Activated CD8-positive, alpha-beta memory T cell treated with anti-CD3 and anti-CD28 coated beads, Interleukin-2, amount 10 ng/mL, durations not matched to agents 7 days and 5 days (primary cell): ENCODE measurements at regions not wholly inside any gene's neighbourhood (a gene's known extent, or its start where the extent isn't known, plus 50 kb on each side); places are given as distances from the start of the nearest gene placed in this dataset.

ENCODE experiments used
- ATAC-seq: fragments of 150-1000 bp; cut with Tn5 transposase; one replicate; pipeline ENCODE4 v1.10.0; 2021; ENCODE audit warnings: moderate library complexity
- CTCF ChIA-PET: fragments of 350-600 bp; sonication (Branson Sonifier 250); formaldehyde crosslinking; loops from one replicate; lab custom pipeline; 2021; ENCODE audit warnings: antibody characterized with exemption; lab: Charles Lee
- DNase-seq: peaks from one replicate; pipeline ENCODE4 v3.0.0-alpha.2; 2020
- H3K27ac Mint-ChIP-seq: one replicate; pipeline ENCODE4 v1.8.0; 2021; ENCODE audit warnings: mild to moderate bottlenecking, mixed read lengths
- H3K27me3 Mint-ChIP-seq: one replicate; pipeline ENCODE4 v1.8.0; 2021; ENCODE audit warnings: mixed read lengths
- H3K36me3 Mint-ChIP-seq: one replicate; pipeline ENCODE4 v1.8.0; 2021; ENCODE audit warnings: mild to moderate bottlenecking, mixed read lengths
- H3K4me1 Mint-ChIP-seq: one replicate; pipeline ENCODE4 v1.8.0; 2021; ENCODE audit warnings: mixed read lengths
- H3K4me3 Mint-ChIP-seq: one replicate; pipeline ENCODE4 v1.8.0; 2021; ENCODE audit warnings: mild to moderate bottlenecking, moderate library complexity, mixed read lengths
- H3K9me3 Mint-ChIP-seq: one replicate; pipeline ENCODE4 v1.8.0; 2022; ENCODE audit warnings: low read depth, mixed read lengths

DNA sequence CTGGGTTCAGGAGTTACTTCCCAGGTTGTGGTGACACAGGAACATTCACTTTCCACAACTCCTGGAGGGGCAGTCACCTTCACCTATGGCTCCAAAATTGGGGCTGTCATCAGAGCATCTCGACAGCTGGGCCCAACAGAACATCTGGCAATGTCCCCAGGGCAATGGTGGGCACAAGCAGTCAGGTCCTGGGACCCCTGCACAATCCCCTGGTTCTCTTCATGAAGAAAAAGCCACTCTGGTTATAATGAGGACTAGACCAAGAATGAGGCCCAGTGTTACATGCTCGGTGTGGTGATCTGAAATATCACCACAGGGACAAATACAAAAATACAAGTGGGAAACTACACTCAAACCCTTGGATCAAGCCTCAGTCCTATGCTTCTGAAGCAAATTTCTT, 89.0 kb upstream of the VPREB1 start:
- ATAC-seq, result no peak

GRCh38 chr22:22155146-22155545, 89.4 kb upstream of the VPREB1 start:
- CTCF ChIA-PET, result interaction anchor here (0.9 to 1.2 kb wide), 4 partner anchors 10 to 52 kb away, joined by 3 read pairs; no protein-coding TSS in a partner anchor
- Mint-ChIP-seq H3K9me3 (no peaks in the 10 kb centered on the region), H3K27me3 (peaks cover 33% of the 10 kb centered on the region), H3K4me1 (peaks cover 5% of the 10 kb centered on the region), H3K36me3 (no peaks in the 10 kb centered on the region), H3K27ac (no peak overlapping the region), H3K4me3 (no peak overlapping the region)
- no peak for ATAC-seq
- DNase-seq, result no peak

More for the DNA sequence above, 89.0 kb upstream of the VPREB1 start:
- H3K4me1 Mint-ChIP-seq, result peaks cover 5% of the 10 kb centered on the region
- CTCF ChIA-PET, result interaction anchor here (0.9 kb wide), 1 partner anchor 9 kb away, joined by 3 read pairs; no protein-coding TSS in a partner anchor
- H3K36me3 Mint-ChIP-seq, result no peaks in the 10 kb centered on the region
- no peak for DNase-seq
- H3K27me3 Mint-ChIP-seq, result peaks cover 28% of the 10 kb centered on the region
- H3K9me3 Mint-ChIP-seq, result no peaks in the 10 kb centered on the region
- no peak overlapping the region for H3K27ac Mint-ChIP-seq
- H3K4me3 Mint-ChIP-seq, result no peak overlapping the region

- H3K9me3 Mint-ChIP-seq, result no peaks in the 10 kb centered on the region
Measured at GRCh38 chr22:22154040-22154439, 90.5 kb upstream of the VPREB1 start.

GRCh38 chr22:22151308-22151707, 93.3 kb upstream of the VPREB1 start:
- Mint-ChIP-seq H3K27me3 (peaks cover 56% of the 10 kb centered on the region), H3K4me1 (no peaks in the 10 kb centered on the region), H3K36me3 (no peaks in the 10 kb centered on the region), H3K27ac (no peak overlapping the region), H3K9me3 (no peaks in the 10 kb centered on the region), H3K4me3 (no peak overlapping the region)
- CTCF ChIA-PET, result no interaction called here
- no peak for ATAC-seq
- no peak for DNase-seq

More at GRCh38 chr22:22154040-22154439, 90.5 kb upstream of the VPREB1 start:
- Mint-ChIP-seq H3K27ac (no peak overlapping the region), H3K27me3 (peaks cover 36% of the 10 kb centered on the region), H3K36me3 (no peaks in the 10 kb centered on the region), H3K4me1 (peaks cover 5% of the 10 kb centered on the region), H3K4me3 (no peak overlapping the region)
- ATAC-seq, result no peak
- no peak for DNase-seq
- CTCF ChIA-PET, result interaction anchor here (1.0 to 1.3 kb wide), 3 partner anchors 15 to 54 kb away, joined by 3 read pairs; no protein-coding TSS in a partner anchor

- ATAC-seq (no peak), DNase-seq (no peak)
- Mint-ChIP-seq H3K27me3 (peaks cover 57% of the 10 kb centered on the region), H3K9me3 (no peaks in the 10 kb centered on the region), H3K4me3 (no peak overlapping the region), H3K4me1 (no peaks in the 10 kb centered on the region), H3K27ac (no peak overlapping the region), H3K36me3 (no peaks in the 10 kb centered on the region)
- CTCF ChIA-PET, result no interaction called here
Measured at GRCh38 chr22:22150457-22150856, 94.1 kb upstream of the VPREB1 start.

DNA sequence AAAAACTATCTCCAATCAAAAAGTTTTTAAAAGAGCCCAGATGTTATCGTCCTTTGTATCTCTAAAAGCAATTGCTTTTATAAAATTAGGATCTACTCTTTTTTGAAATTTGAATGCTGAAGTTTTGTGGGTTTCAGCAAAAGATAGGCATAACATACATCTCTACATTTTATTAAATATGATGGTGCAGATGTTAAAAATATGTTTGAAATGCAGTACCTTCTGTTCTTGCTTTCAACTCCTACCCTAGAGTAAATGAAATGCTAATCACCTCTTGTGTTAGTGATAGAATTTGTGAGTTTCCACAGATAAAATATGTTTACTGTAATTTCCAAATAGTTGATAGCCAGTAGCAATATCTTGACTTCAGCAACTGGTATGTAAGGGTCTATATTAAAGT, 95.7 kb upstream of the VPREB1 start:
- DNase-seq, result no peak
- Mint-ChIP-seq H3K36me3 (no peaks in the 10 kb centered on the region), H3K4me1 (no peaks in the 10 kb centered on the region), H3K27ac (no peak overlapping the region), H3K27me3 (peaks cover 64% of the 10 kb centered on the region), H3K9me3 (no peaks in the 10 kb centered on the region), H3K4me3 (no peak overlapping the region)
- ATAC-seq, result no peak
- CTCF ChIA-PET, result no interaction called here

- peaks cover 75% of the 10 kb centered on the region for H3K27me3 Mint-ChIP-seq
- H3K27ac Mint-ChIP-seq, result no peak overlapping the region
- no peaks in the 10 kb centered on the region for H3K9me3 Mint-ChIP-seq
- H3K4me1 Mint-ChIP-seq, result no peaks in the 10 kb centered on the region
- CTCF ChIA-PET, result interaction anchor here (1.5 kb wide), 1 partner anchor 9 kb away, joined by 6 read pairs; no protein-coding TSS in a partner anchor
- DNase-seq, result no peak
- ATAC-seq, result no peak
- H3K4me3 Mint-ChIP-seq, result no peak overlapping the region
- H3K36me3 Mint-ChIP-seq, result no peaks in the 10 kb centered on the region
Measured at GRCh38 chr22:22144858-22145257, 99.7 kb upstream of the VPREB1 start.

GRCh38 chr22:22143448-22143847, 101.1 kb upstream of the VPREB1 start:
- Mint-ChIP-seq H3K4me1 (no peaks in the 10 kb centered on the region), H3K9me3 (no peaks in the 10 kb centered on the region), H3K36me3 (no peaks in the 10 kb centered on the region), H3K4me3 (no peak overlapping the region), H3K27ac (no peak overlapping the region), H3K27me3 (peaks cover 76% of the 10 kb centered on the region)
- DNase-seq, result no peak
- CTCF ChIA-PET, result interaction anchor here (1.0 to 1.6 kb wide), 4 partner anchors 11 to 43 kb away, joined by 3 read pairs; no protein-coding TSS in a partner anchor
- no peak for ATAC-seq

DNA sequence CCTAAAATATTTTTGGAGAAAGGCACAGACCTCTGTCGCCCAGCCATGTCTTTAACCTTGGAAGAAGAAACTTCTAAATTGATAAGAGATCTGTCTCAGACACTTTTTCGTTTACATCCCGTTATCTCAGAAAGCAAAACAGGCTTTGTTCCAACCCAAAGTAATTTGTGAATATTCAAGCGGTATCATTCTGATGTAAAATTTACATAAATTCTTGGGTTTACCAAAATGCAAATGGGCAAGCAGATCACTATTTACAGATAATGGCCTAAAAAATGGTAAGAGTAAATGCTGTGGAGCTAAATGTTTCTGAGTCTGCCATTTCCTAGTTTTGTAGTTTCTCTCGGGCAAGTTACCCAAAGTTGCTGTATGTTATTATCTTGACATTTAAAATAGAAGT, 101.9 kb upstream of the VPREB1 start:
- no peak overlapping the region for H3K27ac Mint-ChIP-seq
- CTCF ChIA-PET, result interaction anchor here (1.0 to 1.6 kb wide), 5 partner anchors 12 to 42 kb away, joined by 3 to 6 read pairs (median 3); no protein-coding TSS in a partner anchor
- no peaks in the 10 kb centered on the region for H3K4me1 Mint-ChIP-seq
- ATAC-seq, result no peak
- H3K27me3 Mint-ChIP-seq, result peaks cover 74% of the 10 kb centered on the region
- no peak overlapping the region for H3K4me3 Mint-ChIP-seq
- H3K9me3 Mint-ChIP-seq, result no peaks in the 10 kb centered on the region
- no peak for DNase-seq
- no peaks in the 10 kb centered on the region for H3K36me3 Mint-ChIP-seq

- CTCF ChIA-PET, result interaction anchor here (1.0 to 1.4 kb wide), 3 partner anchors 31 to 42 kb away, joined by 3 to 6 read pairs (median 3); no protein-coding TSS in a partner anchor
- Mint-ChIP-seq H3K4me1 (no peaks in the 10 kb centered on the region), H3K9me3 (no peaks in the 10 kb centered on the region), H3K27me3 (peaks cover 69% of the 10 kb centered on the region), H3K27ac (no peak overlapping the region), H3K4me3 (no peak overlapping the region), H3K36me3 (no peaks in the 10 kb centered on the region)
- DNase-seq, result no peak
- ATAC-seq, result no peak
Measured at GRCh38 chr22:22141771-22142591, 102.6 kb upstream of the VPREB1 start.

DNA sequence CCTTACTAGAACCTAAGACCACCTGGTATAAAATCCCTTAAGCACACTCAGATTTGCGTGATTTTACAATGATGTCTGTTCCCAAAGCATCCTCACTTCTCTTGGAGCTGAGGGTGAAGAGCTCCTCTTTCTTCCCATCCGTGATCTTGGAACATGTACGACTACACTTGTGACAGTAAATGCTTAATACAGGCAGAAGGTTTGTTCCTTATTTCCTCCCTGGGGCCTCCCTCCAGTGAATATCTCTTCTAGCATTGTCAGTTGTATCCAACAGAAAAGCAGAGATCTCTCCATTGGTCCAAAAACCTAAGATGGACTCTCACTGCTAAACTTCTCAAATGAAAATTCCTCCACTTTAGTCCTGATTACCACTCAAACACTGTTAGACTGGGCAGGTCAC, 103.6 kb upstream of the VPREB1 start:
- H3K27me3 Mint-ChIP-seq, result peaks cover 67% of the 10 kb centered on the region
- no peaks in the 10 kb centered on the region for H3K4me1 Mint-ChIP-seq
- no peak overlapping the region for H3K27ac Mint-ChIP-seq
- no peaks in the 10 kb centered on the region for H3K36me3 Mint-ChIP-seq
- ATAC-seq (no peak), DNase-seq (no peak)
- H3K9me3 Mint-ChIP-seq, result no peaks in the 10 kb centered on the region
- no peak overlapping the region for H3K4me3 Mint-ChIP-seq
- CTCF ChIA-PET, result no interaction called here

DNA sequence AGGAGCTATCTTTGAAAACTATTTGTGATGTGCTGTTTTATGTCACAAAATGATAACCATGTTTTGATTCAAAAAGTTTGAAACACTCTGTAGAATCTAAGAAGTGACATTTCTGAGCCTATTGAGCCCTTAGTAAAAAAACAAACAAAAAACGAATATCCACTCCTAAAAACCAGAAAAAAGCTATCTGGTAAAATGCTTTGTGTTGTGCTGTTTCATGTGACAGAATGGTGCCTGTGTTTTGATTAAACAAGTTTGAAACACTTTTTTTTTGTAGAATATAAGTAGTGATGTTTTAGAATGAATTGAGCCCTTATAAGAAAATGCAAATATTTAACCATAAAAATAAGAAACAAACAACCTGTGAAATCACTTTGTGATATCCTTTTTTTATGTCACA, 105.2 kb upstream of the VPREB1 start:
- CTCF ChIA-PET, result interaction anchor here (2.0 kb wide), 1 partner anchor 18 kb away, joined by 6 read pairs; no protein-coding TSS in a partner anchor
- Mint-ChIP-seq H3K27ac (no peak overlapping the region), H3K4me1 (no peaks in the 10 kb centered on the region), H3K27me3 (peaks cover 60% of the 10 kb centered on the region), H3K36me3 (no peaks in the 10 kb centered on the region), H3K4me3 (no peak overlapping the region), H3K9me3 (no peaks in the 10 kb centered on the region)
- ATAC-seq (no peak), DNase-seq (no peak)

GRCh38 chr22:22138915-22139314, 105.7 kb upstream of the VPREB1 start:
- CTCF ChIA-PET, result interaction anchor here (2.0 kb wide), 1 partner anchor 18 kb away, joined by 6 read pairs; no protein-coding TSS in a partner anchor
- Mint-ChIP-seq H3K27me3 (peaks cover 60% of the 10 kb centered on the region), H3K4me1 (no peaks in the 10 kb centered on the region), H3K9me3 (no peaks in the 10 kb centered on the region), H3K4me3 (no peak overlapping the region), H3K36me3 (no peaks in the 10 kb centered on the region), H3K27ac (no peak overlapping the region)
- ATAC-seq, result no peak
- DNase-seq, result no peak

DNA sequence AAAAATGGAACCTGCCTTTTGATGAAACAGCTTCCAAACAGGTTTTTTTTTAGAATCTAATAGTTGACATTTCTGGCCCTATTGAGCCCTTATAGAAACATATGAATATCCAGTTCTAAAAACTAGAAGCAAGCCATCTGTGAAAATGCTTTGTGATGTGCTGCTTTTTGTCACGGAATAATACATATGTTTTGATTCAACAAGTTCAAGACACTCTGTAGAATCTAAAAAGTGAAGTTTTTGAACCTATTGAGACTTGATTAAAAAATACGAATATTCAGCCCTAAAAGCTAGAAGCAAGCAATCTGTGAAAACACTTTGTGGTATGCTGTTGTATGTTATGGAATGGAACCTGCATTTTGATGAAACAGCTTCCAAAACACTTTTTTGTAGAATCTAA, 106.7 kb upstream of the VPREB1 start:
- no peak overlapping the region for H3K27ac Mint-ChIP-seq
- DNase-seq (no peak), ATAC-seq (no peak)
- CTCF ChIA-PET, result interaction anchor here (1.2 to 2.6 kb wide), 3 partner anchors 19 to 78 kb away, joined by 3 to 10 read pairs (median 6); no protein-coding TSS in a partner anchor
- H3K27me3 Mint-ChIP-seq, result peaks cover 59% of the 10 kb centered on the region
- no peak overlapping the region for H3K4me3 Mint-ChIP-seq
- no peaks in the 10 kb centered on the region for H3K9me3 Mint-ChIP-seq
- H3K4me1 Mint-ChIP-seq, result no peaks in the 10 kb centered on the region
- H3K36me3 Mint-ChIP-seq, result no peaks in the 10 kb centered on the region
